RWPE2 (cell line): ENCODE measurements at regions not wholly inside any gene's neighbourhood (a gene's known extent, or its start where the extent isn't known, plus 50 kb on each side); places are given as distances from the start of the nearest gene placed in this dataset.

Experiments used
- ATAC-seq: fragments of 200-7000 bp; cut with Tn5 transposase; 3 replicates; pipeline ENCODE4 v1.9.1; 2021; ENCODE audit warnings: low read depth
- DNase-seq: peaks from one replicate; pipeline ENCODE4 v3.0.0-alpha.2; 2020; ENCODE audit warnings: low spot score
- H3K27ac ChIP-seq: fragments of 450-650 bp; 2 replicates; pipeline ENCODE4 v1.5.1; 2017; ENCODE audit warnings: mild to moderate bottlenecking; ENCODE audit not compliant: poor library complexity, severe bottlenecking
- H3K27me3 ChIP-seq: fragments of 250-450 bp; sonication (Bioruptor Pico); 2 replicates; pipeline ENCODE4 v1.5.1; 2021; ENCODE audit warnings: mild to moderate bottlenecking, moderate library complexity; ENCODE audit not compliant: insufficient read depth, poor library complexity, severe bottlenecking
- H3K36me3 ChIP-seq: fragments of 250-450 bp; sonication (Bioruptor Pico); 2 replicates; pipeline ENCODE4 v1.5.1; 2020; ENCODE audit warnings: low read depth, mild to moderate bottlenecking, moderate library complexity
- H3K4me1 ChIP-seq: fragments of 250-450 bp; sonication (Bioruptor Pico); 2 replicates; pipeline ENCODE4 v1.5.1; 2021; ENCODE audit warnings: mild to moderate bottlenecking, moderate library complexity; ENCODE audit not compliant: insufficient read depth, poor library complexity, severe bottlenecking
- H3K4me3 ChIP-seq: fragments of 250-450 bp; sonication (Bioruptor Pico); 2 replicates; pipeline ENCODE4 v1.5.1; 2021; ENCODE audit warnings: mild to moderate bottlenecking, moderate library complexity; ENCODE audit not compliant: severe bottlenecking
- H3K9me3 ChIP-seq: fragments of 250-450 bp; sonication (Bioruptor Pico); 2 replicates; pipeline ENCODE4 v1.5.1; 2021; ENCODE audit warnings: mild to moderate bottlenecking, moderate library complexity; ENCODE audit not compliant: severe bottlenecking
- TF ChIP-seq, protein P1 (sequence below): fragments of 450-650 bp; IDR thresholded peaks from one replicate; pipeline ENCODE4 v1.5.1; 2017; ENCODE audit warnings: mild to moderate bottlenecking, moderate library complexity; ENCODE audit not compliant: poor library complexity, severe bottlenecking

DNA sequence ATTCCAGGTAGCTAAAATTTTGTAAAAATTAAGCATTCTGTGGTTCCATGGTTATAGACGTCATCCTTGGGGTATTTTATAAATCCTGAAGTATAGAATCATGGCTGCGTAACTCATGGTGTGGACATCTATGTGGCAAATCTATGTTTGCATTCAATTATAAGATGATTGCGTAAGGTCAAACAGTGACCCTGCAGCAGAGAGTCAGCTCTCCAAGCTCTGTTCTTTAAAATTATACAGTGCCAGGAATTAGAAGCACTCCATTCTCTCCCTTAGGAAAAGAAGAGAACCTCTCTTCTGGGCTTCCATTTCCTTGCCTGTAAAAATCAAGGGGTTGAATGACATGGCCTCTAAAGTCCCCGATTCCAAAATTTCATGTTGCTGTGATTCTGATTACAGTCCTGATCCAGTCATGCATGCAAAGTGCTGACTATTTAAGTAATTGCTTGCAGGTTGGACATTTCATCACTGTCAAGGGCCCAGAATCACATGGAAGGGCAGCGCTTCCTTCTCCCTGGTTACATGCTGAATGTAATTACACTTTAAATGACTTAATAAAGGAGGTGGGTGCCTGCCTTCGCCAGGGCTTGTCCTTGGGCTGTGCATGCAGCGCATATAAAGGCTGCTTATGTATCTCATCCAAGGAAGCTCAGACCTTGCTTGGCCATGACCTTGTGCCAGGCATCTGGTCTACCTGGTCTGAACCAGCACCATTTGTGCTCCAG, 550.7 kb downstream of the TYW1 start:
- TF ChIP-seq, protein P1, sequence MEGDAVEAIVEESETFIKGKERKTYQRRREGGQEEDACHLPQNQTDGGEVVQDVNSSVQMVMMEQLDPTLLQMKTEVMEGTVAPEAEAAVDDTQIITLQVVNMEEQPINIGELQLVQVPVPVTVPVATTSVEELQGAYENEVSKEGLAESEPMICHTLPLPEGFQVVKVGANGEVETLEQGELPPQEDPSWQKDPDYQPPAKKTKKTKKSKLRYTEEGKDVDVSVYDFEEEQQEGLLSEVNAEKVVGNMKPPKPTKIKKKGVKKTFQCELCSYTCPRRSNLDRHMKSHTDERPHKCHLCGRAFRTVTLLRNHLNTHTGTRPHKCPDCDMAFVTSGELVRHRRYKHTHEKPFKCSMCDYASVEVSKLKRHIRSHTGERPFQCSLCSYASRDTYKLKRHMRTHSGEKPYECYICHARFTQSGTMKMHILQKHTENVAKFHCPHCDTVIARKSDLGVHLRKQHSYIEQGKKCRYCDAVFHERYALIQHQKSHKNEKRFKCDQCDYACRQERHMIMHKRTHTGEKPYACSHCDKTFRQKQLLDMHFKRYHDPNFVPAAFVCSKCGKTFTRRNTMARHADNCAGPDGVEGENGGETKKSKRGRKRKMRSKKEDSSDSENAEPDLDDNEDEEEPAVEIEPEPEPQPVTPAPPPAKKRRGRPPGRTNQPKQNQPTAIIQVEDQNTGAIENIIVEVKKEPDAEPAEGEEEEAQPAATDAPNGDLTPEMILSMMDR = no peak
- H3K27ac ChIP-seq = no peak overlapping the region
- H3K4me3 ChIP-seq = no peak overlapping the region
- H3K4me1 ChIP-seq = no peaks in the 10 kb centered on the region
- no peaks in the 10 kb centered on the region for H3K9me3 ChIP-seq
- H3K36me3 ChIP-seq = no peaks in the 10 kb centered on the region
- no peak for ATAC-seq
- no peak for DNase-seq
- H3K27me3 ChIP-seq = no peaks in the 10 kb centered on the region

DNA sequence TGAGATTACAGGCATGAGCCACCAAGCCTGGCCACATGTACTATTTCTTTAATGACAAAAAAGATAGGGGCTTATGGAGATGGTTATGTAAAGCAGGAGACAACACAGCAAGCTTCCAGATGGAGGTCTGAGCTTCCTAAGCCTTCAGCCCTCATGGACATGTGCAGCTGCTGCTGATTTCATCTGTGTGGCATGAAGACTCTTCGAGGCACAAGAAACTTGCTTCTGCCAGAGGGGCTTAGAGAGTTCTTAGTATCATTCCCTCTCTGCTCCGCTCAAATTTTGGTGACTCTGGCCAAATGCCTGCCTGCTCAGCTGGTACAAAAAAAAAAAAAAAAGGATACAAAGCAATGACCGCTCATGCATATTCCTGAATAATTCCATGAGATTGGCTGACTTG, 552.5 kb downstream of the TYW1 start:
- H3K36me3 ChIP-seq = no peaks in the 10 kb centered on the region
- no peak for ATAC-seq
- no peak overlapping the region for H3K4me3 ChIP-seq
- TF ChIP-seq, protein P1 = no peak
- no peaks in the 10 kb centered on the region for H3K9me3 ChIP-seq
- no peak for DNase-seq
- no peak overlapping the region for H3K27ac ChIP-seq
- H3K27me3 ChIP-seq = no peaks in the 10 kb centered on the region
- H3K4me1 ChIP-seq = no peaks in the 10 kb centered on the region

DNA sequence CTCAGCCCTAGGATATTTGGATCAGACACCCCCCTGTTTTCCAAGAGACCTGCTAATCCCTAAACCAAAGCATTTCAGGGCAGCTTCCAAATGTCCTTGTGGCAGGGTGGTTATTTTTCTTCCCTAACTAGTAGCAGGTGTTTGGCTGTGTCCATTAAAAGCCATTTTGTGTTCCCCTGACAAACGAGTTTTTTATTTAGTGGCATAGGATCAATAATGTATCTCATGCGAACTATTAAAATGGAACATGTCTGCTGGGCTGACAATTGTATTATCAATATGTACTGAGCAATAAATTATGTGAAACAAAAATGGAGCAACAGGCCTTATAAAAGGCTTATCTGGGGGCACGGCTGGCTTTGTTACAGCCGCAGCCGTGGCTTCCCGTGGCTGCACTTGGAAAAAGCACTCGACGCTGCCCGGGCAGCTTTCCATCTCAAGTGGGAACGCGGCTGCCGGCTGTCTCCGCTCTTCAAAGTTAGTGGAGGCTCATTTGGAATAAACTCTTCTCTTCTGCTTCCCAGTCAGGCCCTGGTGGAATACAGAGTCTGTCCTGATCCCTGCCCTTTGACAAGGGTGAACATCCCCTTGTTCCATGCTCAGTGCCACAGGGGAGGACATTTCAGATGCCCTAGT, 554.3 kb downstream of the TYW1 start:
- Histone ChIP-seq H3K4me3 (no peak overlapping the region), H3K27ac (no peak overlapping the region), H3K27me3 (no peaks in the 10 kb centered on the region), H3K36me3 (no peaks in the 10 kb centered on the region), H3K9me3 (no peaks in the 10 kb centered on the region), H3K4me1 (no peaks in the 10 kb centered on the region)
- TF ChIP-seq, protein P1 = no peak
- ATAC-seq = no peak
- no peak for DNase-seq

DNA sequence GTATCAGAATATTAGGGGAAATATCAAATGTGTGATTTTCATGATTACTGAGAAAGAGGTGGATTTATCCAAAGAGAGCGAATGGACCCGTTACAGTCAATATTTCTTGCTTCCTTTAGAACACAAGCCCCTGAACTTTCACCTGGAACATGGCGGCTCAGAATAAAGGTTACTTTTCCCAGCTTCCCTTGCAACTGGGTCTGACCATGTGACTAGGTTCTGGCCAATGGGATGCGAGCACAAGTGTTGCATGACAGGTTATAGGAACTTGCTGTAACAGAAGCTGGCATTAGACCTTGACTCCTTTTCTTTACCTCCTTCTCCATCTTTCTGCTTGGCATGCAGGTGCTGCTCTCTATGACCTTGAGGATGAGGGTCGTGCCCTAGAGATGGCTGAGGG, 556.1 kb downstream of the TYW1 start:
- H3K36me3 ChIP-seq = no peaks in the 10 kb centered on the region
- DNase-seq (no peak), ATAC-seq (no peak)
- H3K27me3 ChIP-seq = no peaks in the 10 kb centered on the region
- H3K27ac ChIP-seq = no peak overlapping the region
- H3K4me1 ChIP-seq = no peaks in the 10 kb centered on the region
- TF ChIP-seq, protein P1 = no peak
- H3K9me3 ChIP-seq = no peaks in the 10 kb centered on the region
- H3K4me3 ChIP-seq = no peak overlapping the region

DNA sequence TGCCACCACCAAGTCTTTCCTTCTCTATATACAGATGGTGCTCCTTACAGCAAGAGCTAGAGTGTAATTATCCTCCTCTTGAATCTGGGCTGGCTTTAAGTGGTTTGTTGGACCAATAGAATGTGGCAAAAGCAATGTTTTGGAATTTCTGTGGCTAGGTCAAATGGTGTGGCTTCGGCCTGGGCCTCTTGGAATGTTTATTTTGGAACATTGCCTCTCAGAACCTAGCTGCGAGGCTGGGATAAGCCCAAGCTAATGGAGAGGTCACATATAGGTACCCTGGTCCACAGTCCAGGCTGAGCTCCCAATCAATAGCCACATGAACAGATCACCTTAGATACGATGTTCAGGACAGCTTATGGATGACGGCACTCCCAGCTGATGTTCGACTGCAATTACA, 556.7 kb downstream of the TYW1 start:
- DNase-seq = no peak

More for the DNA sequence above, 556.7 kb downstream of the TYW1 start:
- H3K9me3 ChIP-seq = no peaks in the 10 kb centered on the region
- no peak overlapping the region for H3K27ac ChIP-seq
- TF ChIP-seq, protein P1 = no peak
- no peaks in the 10 kb centered on the region for H3K27me3 ChIP-seq
- no peak overlapping the region for H3K4me3 ChIP-seq
- H3K36me3 ChIP-seq = no peaks in the 10 kb centered on the region
- ATAC-seq = no peak
- no peaks in the 10 kb centered on the region for H3K4me1 ChIP-seq
